ENCODE measurements at regions not wholly inside any gene's neighbourhood (a gene's known extent, or its start where the extent isn't known, plus 50 kb on each side); places are given as distances from the start of the nearest gene placed in this dataset.
A peak's percentile ranks its signal among the peaks of the same experiment; 100 is the strongest.

DNA sequence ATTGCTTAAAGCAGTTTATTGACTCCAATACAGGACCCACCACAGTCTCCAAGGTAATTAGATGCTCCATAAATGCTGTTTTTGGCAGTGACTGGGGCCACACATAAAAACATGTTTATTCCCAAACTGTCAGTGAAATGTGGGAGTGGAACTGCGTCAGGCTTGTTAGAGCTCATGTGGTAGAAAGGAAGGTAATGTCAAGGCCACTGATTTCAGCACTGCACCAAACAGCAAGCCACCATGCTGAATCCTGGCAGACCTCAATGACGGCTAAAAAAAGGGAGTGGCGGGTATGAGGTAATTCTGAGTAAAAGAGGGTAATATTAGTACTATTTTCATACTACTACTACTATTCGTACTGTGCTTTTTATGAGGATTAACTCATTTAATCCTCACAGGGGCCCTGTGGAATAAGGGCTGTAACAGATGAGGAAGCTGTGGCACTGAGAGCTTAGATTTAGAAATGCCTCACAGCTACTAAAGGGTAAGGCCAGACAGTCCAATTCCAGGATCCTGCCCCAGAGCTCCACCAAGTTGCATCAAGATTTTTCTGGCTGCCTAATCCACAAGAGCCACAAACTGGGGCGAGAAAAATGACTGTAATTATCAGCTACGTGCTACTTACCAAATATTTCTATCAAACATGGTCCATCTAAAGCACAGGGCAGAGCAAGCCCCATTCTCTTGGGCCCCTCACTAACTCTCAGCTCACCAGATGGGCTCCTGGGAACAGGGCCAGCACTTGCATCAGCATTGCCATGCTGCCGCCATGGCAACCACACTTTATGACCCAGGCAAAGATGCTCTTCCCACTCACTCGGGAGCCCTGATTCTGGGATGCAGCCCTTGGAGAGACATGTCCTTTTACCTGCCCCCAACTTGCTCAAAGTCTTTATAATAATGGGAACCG is 83.6 kb upstream of the SPATA12 start:
- no peak for TF ChIP-seq POLR2A (IDR thresholded peaks at IDR 0.05; ENCODE audit: low read depth)
- TF ChIP-seq, protein P1, sequence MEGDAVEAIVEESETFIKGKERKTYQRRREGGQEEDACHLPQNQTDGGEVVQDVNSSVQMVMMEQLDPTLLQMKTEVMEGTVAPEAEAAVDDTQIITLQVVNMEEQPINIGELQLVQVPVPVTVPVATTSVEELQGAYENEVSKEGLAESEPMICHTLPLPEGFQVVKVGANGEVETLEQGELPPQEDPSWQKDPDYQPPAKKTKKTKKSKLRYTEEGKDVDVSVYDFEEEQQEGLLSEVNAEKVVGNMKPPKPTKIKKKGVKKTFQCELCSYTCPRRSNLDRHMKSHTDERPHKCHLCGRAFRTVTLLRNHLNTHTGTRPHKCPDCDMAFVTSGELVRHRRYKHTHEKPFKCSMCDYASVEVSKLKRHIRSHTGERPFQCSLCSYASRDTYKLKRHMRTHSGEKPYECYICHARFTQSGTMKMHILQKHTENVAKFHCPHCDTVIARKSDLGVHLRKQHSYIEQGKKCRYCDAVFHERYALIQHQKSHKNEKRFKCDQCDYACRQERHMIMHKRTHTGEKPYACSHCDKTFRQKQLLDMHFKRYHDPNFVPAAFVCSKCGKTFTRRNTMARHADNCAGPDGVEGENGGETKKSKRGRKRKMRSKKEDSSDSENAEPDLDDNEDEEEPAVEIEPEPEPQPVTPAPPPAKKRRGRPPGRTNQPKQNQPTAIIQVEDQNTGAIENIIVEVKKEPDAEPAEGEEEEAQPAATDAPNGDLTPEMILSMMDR (IDR thresholded peaks at IDR 0.05), result no peak
- no peak for TF ChIP-seq POLR2AphosphoS5 (IDR thresholded peaks at IDR 0.05)
- TF ChIP-seq EP300 (IDR thresholded peaks at IDR 0.05), result no peak
- Histone ChIP-seq H3K4me3 (no peak overlapping the region), H3K27ac (replicated peaks in 1 of 4) (peak overlapping the region in 1 of 4 donors; percentile 33), H3K9me3 (no peaks in the 10 kb centered on the region), H3K4me1 (peaks cover 0 to 15% (median 5%) of the 10 kb centered on the region in 4 donors), H3K27me3 (no peaks in the 10 kb centered on the region), H3K36me3 (no peaks in the 10 kb centered on the region)
- no peak for DNase-seq (ENCODE audit: extremely low spot score)
- intact Hi-C loops (cut with DNase I), result no loop called here
- WGBS, result 85% methylated on average over 9 of the region's 9 CpGs

DNA sequence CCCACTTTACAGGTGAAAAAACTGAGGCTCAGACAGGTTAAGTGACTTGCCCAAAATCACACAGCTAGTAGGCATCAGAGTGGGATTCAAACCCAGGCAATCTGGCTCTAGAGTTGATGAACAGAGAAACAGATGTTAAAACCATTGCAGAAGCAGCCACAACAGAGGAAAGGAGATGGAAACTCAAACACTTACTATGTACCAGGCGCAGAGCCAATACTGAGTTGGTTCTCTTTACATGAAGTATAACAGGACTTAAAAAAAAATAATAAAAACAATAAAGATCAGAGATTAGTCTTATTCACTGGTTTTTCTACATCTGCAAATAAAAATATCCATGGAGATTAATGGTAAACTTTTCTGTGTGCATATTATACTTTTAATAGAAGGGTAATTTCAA is 84.9 kb upstream of the SPATA12 start:
- no peaks in the 10 kb centered on the region for H3K9me3 ChIP-seq
- H3K36me3 ChIP-seq, result no peaks in the 10 kb centered on the region
- TF ChIP-seq POLR2A (IDR thresholded peaks at IDR 0.05; ENCODE audit: low read depth) (no peak), POLR2AphosphoS5 (IDR thresholded peaks at IDR 0.05) (no peak), EP300 (IDR thresholded peaks at IDR 0.05) (no peak)
- DNase-seq (ENCODE audit: extremely low spot score), result no peak
- WGBS, result 81% methylated on average over 1 of the region's 1 CpG
- no peaks in the 10 kb centered on the region for H3K27me3 ChIP-seq
- no peak overlapping the region for H3K27ac ChIP-seq (replicated peaks in 1 of 4)
- H3K4me3 ChIP-seq, result no peak overlapping the region
- intact Hi-C loops (cut with DNase I), result no loop called here
- H3K4me1 ChIP-seq, result peaks cover 0 to 6% (median 1%) of the 10 kb centered on the region in 4 donors

DNA sequence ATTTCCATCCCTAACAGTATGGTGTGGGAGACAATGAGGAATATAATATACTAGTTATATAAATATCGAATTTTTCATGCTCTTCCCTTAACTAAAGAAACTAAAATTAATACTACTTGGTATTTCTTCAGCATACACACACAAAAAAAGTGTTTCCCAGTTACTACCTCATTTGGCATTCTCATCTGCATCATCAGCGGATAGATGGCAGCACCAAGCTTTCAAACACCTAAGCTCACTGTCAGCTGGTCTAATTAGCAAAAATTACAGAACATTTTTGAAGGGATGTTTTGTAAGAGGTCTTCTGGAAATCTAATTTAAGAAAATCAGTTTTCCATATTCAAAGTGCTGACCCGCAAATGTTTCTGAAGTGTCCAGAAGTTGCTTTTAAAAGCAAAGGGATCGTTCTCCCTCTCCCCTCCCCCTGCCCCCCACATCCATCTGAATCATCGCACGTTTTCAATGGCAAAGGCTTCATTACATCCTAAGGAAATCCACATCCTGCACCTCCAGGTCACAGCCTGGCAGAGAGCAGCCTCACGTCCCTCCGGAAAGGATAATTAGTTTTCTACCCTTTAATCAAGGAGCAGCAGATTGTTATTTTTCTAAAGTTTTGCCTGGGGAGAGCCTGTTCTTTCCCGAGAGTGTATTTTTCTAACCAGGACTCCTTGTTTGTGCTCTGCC is 86.1 kb upstream of the SPATA12 start:
- TF ChIP-seq, protein P1 (IDR thresholded peaks at IDR 0.05), result no peak
- peak in 1 of 2 donors; percentile 23 for TF ChIP-seq POLR2AphosphoS5 (IDR thresholded peaks at IDR 0.05)
- Histone ChIP-seq H3K4me3 (no peak overlapping the region), H3K36me3 (no peaks in the 10 kb centered on the region), H3K27me3 (no peaks in the 10 kb centered on the region), H3K9me3 (no peaks in the 10 kb centered on the region), H3K4me1 (peaks cover 0 to 3% (median 0%) of the 10 kb centered on the region in 4 donors), H3K27ac (replicated peaks in 1 of 4) (no peak overlapping the region)
- intact Hi-C loops (cut with DNase I), result no loop called here
- WGBS, result 71% methylated on average over 9 of the region's 9 CpGs
- no peak for DNase-seq (ENCODE audit: extremely low spot score)

DNA sequence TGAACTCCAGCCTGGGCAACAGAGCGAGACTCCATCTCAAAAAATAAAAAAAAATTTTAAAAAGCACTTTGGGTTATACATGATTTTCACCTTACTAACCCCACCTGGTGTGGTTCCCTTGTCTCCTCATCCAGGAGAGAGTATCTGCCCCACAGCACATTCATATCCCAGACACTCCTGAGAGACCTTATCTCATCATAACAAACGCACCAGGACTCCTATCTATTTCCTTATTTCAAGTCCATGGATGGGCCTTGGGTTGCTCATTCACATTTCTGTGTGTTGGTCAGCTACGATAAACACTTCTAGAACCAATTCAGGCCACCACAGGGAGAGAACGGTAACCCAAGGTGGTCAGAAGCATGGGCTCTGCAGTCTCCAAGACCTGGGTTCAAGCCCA is 88.6 kb upstream of the SPATA12 start:
- Histone ChIP-seq H3K4me1 (no peaks in the 10 kb centered on the region), H3K36me3 (no peaks in the 10 kb centered on the region), H3K27ac (replicated peaks in 1 of 4) (no peak overlapping the region), H3K27me3 (no peaks in the 10 kb centered on the region), H3K4me3 (no peak overlapping the region), H3K9me3 (no peaks in the 10 kb centered on the region)
- intact Hi-C loops (cut with DNase I), result no loop called here
- WGBS, result 97% methylated on average over 4 of the region's 4 CpGs
- no peak for DNase-seq (ENCODE audit: extremely low spot score)
- TF ChIP-seq EP300 (IDR thresholded peaks at IDR 0.05), result no peak
- no peak for TF ChIP-seq POLR2AphosphoS5 (IDR thresholded peaks at IDR 0.05)
- TF ChIP-seq, protein P1 (IDR thresholded peaks at IDR 0.05), result no peak
- no peak for TF ChIP-seq POLR2A (IDR thresholded peaks at IDR 0.05; ENCODE audit: low read depth)

DNA sequence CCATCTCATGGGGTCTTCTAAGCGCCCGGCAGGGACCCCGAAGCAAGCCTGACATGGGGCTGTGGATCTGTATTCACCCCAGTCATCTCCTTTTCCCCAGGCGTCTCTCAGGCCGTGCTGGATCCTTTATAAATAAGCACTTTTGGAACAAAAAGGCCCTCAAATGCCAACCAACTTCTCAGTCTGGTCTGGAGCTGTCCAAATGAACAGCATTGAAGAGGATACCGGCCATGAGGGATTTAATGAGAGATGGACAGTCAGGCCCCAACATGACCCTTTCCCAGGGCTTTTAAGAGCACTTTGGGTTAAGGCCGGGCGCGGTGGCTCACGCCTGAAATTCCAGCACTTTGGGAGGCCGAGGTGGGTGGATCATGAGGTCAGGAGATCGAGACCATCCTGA is 89.2 kb upstream of the SPATA12 start:
- intact Hi-C loops (cut with DNase I), result no loop called here
- Histone ChIP-seq H3K4me3 (no peak overlapping the region), H3K27ac (replicated peaks in 1 of 4) (no peak overlapping the region), H3K27me3 (no peaks in the 10 kb centered on the region), H3K4me1 (no peaks in the 10 kb centered on the region), H3K9me3 (no peaks in the 10 kb centered on the region), H3K36me3 (no peaks in the 10 kb centered on the region)
- DNase-seq (ENCODE audit: extremely low spot score), result no peak
- WGBS, result 98% methylated on average over 12 of the region's 12 CpGs
- TF ChIP-seq, protein P1 (IDR thresholded peaks at IDR 0.05), result no peak
- TF ChIP-seq POLR2AphosphoS5 (IDR thresholded peaks at IDR 0.05) (no peak), EP300 (IDR thresholded peaks at IDR 0.05) (no peak), POLR2A (IDR thresholded peaks at IDR 0.05; ENCODE audit: low read depth) (no peak)
